K562 (cell line): ENCODE measurements at regions not wholly inside any gene's neighbourhood (a gene's known extent, or its start where the extent isn't known, plus 50 kb on each side); places are given as distances from the start of the nearest gene placed in this dataset.

Experiments
- CUX1 ChIP-seq: fragments of 200-800 bp; sonication (Bioruptor generic); IDR thresholded peaks from 2 replicates; pipeline ENCODE4 v1.6.1; 2016; ENCODE audit warnings: missing genetic modification characterization, missing compliant biosample characterization
- ESRRB ChIP-seq: fragments of 250-450 bp; sonication (Bioruptor Pico); IDR thresholded peaks from 2 replicates; pipeline ENCODE4 v1.5.0; 2020; ENCODE audit warnings: mild to moderate bottlenecking, moderate library complexity, borderline replicate concordance
- FOXK2 ChIP-seq, 2 experiments: fragments of 450-650 bp; IDR thresholded peaks in 1 of 2; conservative IDR thresholded peaks in 1 of 2; 2 replicates each; pipeline ENCODE4 v1.6.1; 2016; ENCODE audit warnings: low read depth in 2 of 2, mild to moderate bottlenecking in 1 of 2
- GATAD2B ChIP-seq: fragments of 450-650 bp; IDR thresholded peaks from 2 replicates; pipeline ENCODE4 v1.6.1; 2017; ENCODE audit warnings: mild to moderate bottlenecking, borderline replicate concordance
- GTF2B ChIP-seq: IDR thresholded peaks from 2 replicates; pipeline ENCODE4 v1.6.1; 2011; ENCODE audit not compliant: insufficient read length; ENCODE audit errors: extremely low read depth
- IRF2 ChIP-seq: sonication (generic); formaldehyde crosslinking; IDR thresholded peaks from 2 replicates; pipeline ENCODE4 v1.8.1; 2022; ENCODE audit warnings: mild to moderate bottlenecking, missing genetic modification reagents
- KAT8 ChIP-seq: fragments of 450-650 bp; IDR thresholded peaks from 2 replicates; pipeline ENCODE4 v1.6.1; 2016; ENCODE audit warnings: low read depth, mild to moderate bottlenecking
- MECOM ChIP-seq: fragments of 250-450 bp; sonication (Bioruptor Pico); IDR thresholded peaks from 2 replicates; pipeline ENCODE4 v1.8.0; 2022; ENCODE audit warnings: inconsistent platforms
- MYC ChIP-seq, 2 experiments: fragments of 250-450 bp in 1 of 2; sonication (Bioruptor Pico) in 1 of 2; IDR thresholded peaks; 2 replicates each; pipeline versions ENCODE4 v1.5.1 to v1.6.1; 2012 to 2021; ENCODE audit warnings: low read depth in 2 of 2, borderline replicate concordance in 1 of 2, improper control_type of control experiment in 1 of 2, low read length in 1 of 2, mild to moderate bottlenecking in 1 of 2, moderate library complexity in 1 of 2
- RBM17 ChIP-seq: fragments of 200-400 bp; formaldehyde crosslinking; IDR thresholded peaks from 2 replicates; pipeline ENCODE4 v1.6.1; 2017; ENCODE audit warnings: low read depth, mild to moderate bottlenecking, low read length, borderline replicate concordance
- SREBF1 ChIP-seq: fragments of 150-350 bp; IDR thresholded peaks from 2 replicates; pipeline ENCODE4 v1.6.1; 2014; ENCODE audit warnings: antibody characterized with exemption, low read depth, low read length, borderline replicate concordance
- ZBTB49 ChIP-seq: sonication (generic); formaldehyde crosslinking; IDR thresholded peaks from 2 replicates; pipeline ENCODE4 v1.8.0; 2022; ENCODE audit warnings: missing genetic modification reagents, mild to moderate bottlenecking, borderline replicate concordance
- ZNF764 ChIP-seq: fragments of 250-450 bp; sonication (Bioruptor Pico); IDR thresholded peaks from 2 replicates; pipeline ENCODE4 v1.4.0; 2020; ENCODE audit warnings: low read depth, mild to moderate bottlenecking, moderate library complexity

GRCh38 chr15:37701230-37701629 lies 233.2 kb upstream of the TMCO5A start (continued):
- TF ChIP-seq GTF2B (no peak), GATAD2B (no peak), SREBF1 (no peak), FOXK2 (conservative IDR thresholded peaks at IDR 0.05 in 1 of 2, IDR thresholded peaks at IDR 0.05 in 1 of 2; ENCODE audit: low read depth in 2 of 2) (no peak), CUX1 (CRISPR knock-in tag) (no peak), ZBTB49 (no peak), RBM17 (no peak), MECOM (CRISPR knock-in tag) (no peak), KAT8 (no peak), ZNF764 (CRISPR knock-in tag) (no peak), MYC (IDR thresholded peaks at IDR 0.05; ENCODE audit: low read depth, low read length) (no peak), MYC (CRISPR knock-in tag; IDR thresholded peaks at IDR 0.05; ENCODE audit: borderline replicate concordance, low read depth) (no peak), ESRRB (CRISPR knock-in tag) (no peak), IRF2 (no peak)
